IPS DF 6.9 (cell line): ENCODE measurements at regions not wholly inside any gene's neighbourhood (a gene's known extent, or its start where the extent isn't known, plus 50 kb on each side); places are given as distances from the start of the nearest gene placed in this dataset.

ENCODE experiments used
- DNase-seq: peaks from one replicate; pipeline ENCODE4 v3.0.0-alpha.2; 2013; ENCODE audit warnings: low read depth, low spot score
- H3K27ac ChIP-seq: one replicate; pipeline ENCODE4 v1.5.1; 2013; ENCODE audit warnings: low read length, control low read depth
- H3K27me3 ChIP-seq: 2 replicates; pipeline ENCODE4 v1.6.1; 2013; ENCODE audit warnings: mild to moderate bottlenecking, low read length; ENCODE audit not compliant: control insufficient read depth, insufficient read depth
- H3K36me3 ChIP-seq: 2 replicates; pipeline ENCODE4 v1.6.1; 2013; ENCODE audit warnings: low read length; ENCODE audit not compliant: control insufficient read depth, insufficient read depth
- H3K4me1 ChIP-seq: 2 replicates; pipeline ENCODE4 v1.6.1; 2013; ENCODE audit warnings: low read length; ENCODE audit not compliant: control insufficient read depth, insufficient read depth
- H3K4me3 ChIP-seq: 2 replicates; pipeline ENCODE4 v1.5.1; 2013; ENCODE audit warnings: mild to moderate bottlenecking, low read length
- H3K9me3 ChIP-seq: 2 replicates; pipeline ENCODE4 v1.6.1; 2013; ENCODE audit warnings: low read length, inconsistent platforms; ENCODE audit not compliant: control insufficient read depth, insufficient read depth
- WGBS: extraction: QIAGEN DNeasy Blood & Tissue Kit; methylation state at CpG from one replicate; pipeline ENCODE4 v1.1.7; 2013; ENCODE audit warnings: mixed read lengths, missing lambda C conversion rate; ENCODE audit not compliant: insufficient read length, insufficient coverage; 5-methylcytosine and 5-hydroxymethylcytosine counted together

GRCh38 chr9:115209601-115210306, 91.8 kb upstream of the TNC start:
- Histone ChIP-seq H3K4me3 (no peak overlapping the region), H3K27me3 (no peaks in the 10 kb centered on the region), H3K36me3 (no peaks in the 10 kb centered on the region), H3K9me3 (no peaks in the 10 kb centered on the region), H3K4me1 (no peaks in the 10 kb centered on the region), H3K27ac (no peak overlapping the region)
- no CpG with 5 or more reads among the region's 2 CpGs for WGBS
- DNase-seq = no peak

- H3K9me3 ChIP-seq = no peaks in the 10 kb centered on the region
- WGBS = no CpG with 5 or more reads among the region's 2 CpGs
- H3K27me3 ChIP-seq = no peaks in the 10 kb centered on the region
- DNase-seq = no peak
- H3K36me3 ChIP-seq = no peaks in the 10 kb centered on the region
- no peak overlapping the region for H3K27ac ChIP-seq
- H3K4me3 ChIP-seq = no peak overlapping the region
- H3K4me1 ChIP-seq = no peaks in the 10 kb centered on the region
Observed at GRCh38 chr9:115210699-115211098, 92.7 kb upstream of the TNC start.

GRCh38 chr9:115211413-115212124, 93.6 kb upstream of the TNC start:
- Histone ChIP-seq H3K27me3 (no peaks in the 10 kb centered on the region), H3K36me3 (no peaks in the 10 kb centered on the region), H3K4me1 (no peaks in the 10 kb centered on the region), H3K4me3 (no peak overlapping the region), H3K9me3 (no peaks in the 10 kb centered on the region), H3K27ac (no peak overlapping the region)
- no CpG with 5 or more reads among the region's 3 CpGs for WGBS
- no peak for DNase-seq

GRCh38 chr9:115212125-115212605, 94.2 kb upstream of the TNC start:
- Histone ChIP-seq H3K27me3 (no peaks in the 10 kb centered on the region), H3K4me3 (no peak overlapping the region), H3K36me3 (no peaks in the 10 kb centered on the region), H3K4me1 (no peaks in the 10 kb centered on the region), H3K27ac (no peak overlapping the region), H3K9me3 (no peaks in the 10 kb centered on the region)
- no peak for DNase-seq

GRCh38 chr9:115212832-115213231, 94.9 kb upstream of the TNC start:
- no CpG with 5 or more reads among the region's 3 CpGs for WGBS
- no peaks in the 10 kb centered on the region for H3K9me3 ChIP-seq
- H3K27ac ChIP-seq = no peak overlapping the region
- no peak overlapping the region for H3K4me3 ChIP-seq
- H3K36me3 ChIP-seq = no peaks in the 10 kb centered on the region
- no peaks in the 10 kb centered on the region for H3K4me1 ChIP-seq
- no peaks in the 10 kb centered on the region for H3K27me3 ChIP-seq
- no peak for DNase-seq

GRCh38 chr9:115213818-115214334, 95.9 kb upstream of the TNC start:
- H3K27ac ChIP-seq = no peak overlapping the region
- H3K27me3 ChIP-seq = no peaks in the 10 kb centered on the region
- no peaks in the 10 kb centered on the region for H3K4me1 ChIP-seq
- no peaks in the 10 kb centered on the region for H3K36me3 ChIP-seq
- H3K9me3 ChIP-seq = no peaks in the 10 kb centered on the region
- WGBS = no CpG with 5 or more reads among the region's 2 CpGs
- no peak overlapping the region for H3K4me3 ChIP-seq
- no peak for DNase-seq

- no peaks in the 10 kb centered on the region for H3K27me3 ChIP-seq
- H3K4me1 ChIP-seq = no peaks in the 10 kb centered on the region
- H3K9me3 ChIP-seq = no peaks in the 10 kb centered on the region
- H3K27ac ChIP-seq = no peak overlapping the region
- WGBS = no CpG with 5 or more reads among the region's 6 CpGs
- DNase-seq = no peak
- H3K36me3 ChIP-seq = no peaks in the 10 kb centered on the region
- H3K4me3 ChIP-seq = no peak overlapping the region
Observed at GRCh38 chr9:115216873-115217272, 98.9 kb upstream of the TNC start.

GRCh38 chr9:115220319-115221005, 102.5 kb upstream of the TNC start:
- no peak for DNase-seq
- H3K9me3 ChIP-seq = no peaks in the 10 kb centered on the region; the same call in 1 of the 2 replicates
- no peak overlapping the region for H3K27ac ChIP-seq
- no peak overlapping the region for H3K4me3 ChIP-seq
- H3K27me3 ChIP-seq = no peaks in the 10 kb centered on the region
- no peaks in the 10 kb centered on the region for H3K36me3 ChIP-seq
- no CpG with 5 or more reads among the region's 8 CpGs for WGBS
- H3K4me1 ChIP-seq = no peaks in the 10 kb centered on the region

GRCh38 chr9:115223471-115223870, 105.5 kb upstream of the TNC start:
- no peak overlapping the region for H3K4me3 ChIP-seq
- no peaks in the 10 kb centered on the region for H3K36me3 ChIP-seq
- H3K27ac ChIP-seq = no peak overlapping the region
- WGBS = no CpG with 5 or more reads among the region's 3 CpGs
- no peaks in the 10 kb centered on the region; the same call in 1 of the 2 replicates for H3K9me3 ChIP-seq
- DNase-seq = no peak
- H3K4me1 ChIP-seq = no peaks in the 10 kb centered on the region
- no peaks in the 10 kb centered on the region for H3K27me3 ChIP-seq

GRCh38 chr9:115225459-115226116, 107.6 kb upstream of the TNC start:
- H3K4me3 ChIP-seq = no peak overlapping the region
- no CpG with 5 or more reads among the region's 3 CpGs for WGBS

More at GRCh38 chr9:115225459-115226116, 107.6 kb upstream of the TNC start:
- Histone ChIP-seq H3K9me3 (no peaks in the 10 kb centered on the region; the same call in 1 of the 2 replicates), H3K4me1 (no peaks in the 10 kb centered on the region), H3K36me3 (no peaks in the 10 kb centered on the region), H3K27me3 (no peaks in the 10 kb centered on the region), H3K27ac (no peak overlapping the region)
- DNase-seq = no peak
